ENCODE measurements at regions not wholly inside any gene's neighbourhood (a gene's known extent, or its start where the extent isn't known, plus 50 kb on each side); places are given as distances from the start of the nearest gene placed in this dataset.

DNA sequence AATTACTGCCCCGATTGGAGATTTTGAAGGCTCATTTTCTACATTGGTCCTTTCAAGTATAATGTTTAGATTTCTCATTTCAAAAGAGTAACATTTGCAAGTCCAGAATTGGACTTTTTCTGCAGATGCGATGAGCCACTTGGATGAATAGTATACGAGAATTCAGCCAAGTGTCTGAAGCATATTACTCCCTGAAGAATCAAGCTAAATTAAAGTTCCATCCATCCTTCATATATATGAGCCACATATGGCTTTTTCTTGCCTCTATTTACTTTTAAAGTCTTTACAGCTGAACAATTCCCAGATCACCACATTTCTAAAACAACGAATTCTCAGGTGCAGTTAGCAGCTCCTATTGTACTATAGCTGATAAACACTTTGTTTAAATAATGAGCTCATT lies 288.7 kb downstream of the CEMIP2 start:
- TF ChIP-seq, protein P1, sequence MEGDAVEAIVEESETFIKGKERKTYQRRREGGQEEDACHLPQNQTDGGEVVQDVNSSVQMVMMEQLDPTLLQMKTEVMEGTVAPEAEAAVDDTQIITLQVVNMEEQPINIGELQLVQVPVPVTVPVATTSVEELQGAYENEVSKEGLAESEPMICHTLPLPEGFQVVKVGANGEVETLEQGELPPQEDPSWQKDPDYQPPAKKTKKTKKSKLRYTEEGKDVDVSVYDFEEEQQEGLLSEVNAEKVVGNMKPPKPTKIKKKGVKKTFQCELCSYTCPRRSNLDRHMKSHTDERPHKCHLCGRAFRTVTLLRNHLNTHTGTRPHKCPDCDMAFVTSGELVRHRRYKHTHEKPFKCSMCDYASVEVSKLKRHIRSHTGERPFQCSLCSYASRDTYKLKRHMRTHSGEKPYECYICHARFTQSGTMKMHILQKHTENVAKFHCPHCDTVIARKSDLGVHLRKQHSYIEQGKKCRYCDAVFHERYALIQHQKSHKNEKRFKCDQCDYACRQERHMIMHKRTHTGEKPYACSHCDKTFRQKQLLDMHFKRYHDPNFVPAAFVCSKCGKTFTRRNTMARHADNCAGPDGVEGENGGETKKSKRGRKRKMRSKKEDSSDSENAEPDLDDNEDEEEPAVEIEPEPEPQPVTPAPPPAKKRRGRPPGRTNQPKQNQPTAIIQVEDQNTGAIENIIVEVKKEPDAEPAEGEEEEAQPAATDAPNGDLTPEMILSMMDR (IDR thresholded peaks at IDR 0.05; ENCODE audit: extremely low read depth, insufficient read depth, missing control alignments) = no peak
- no peak for DNase-seq (ENCODE audit: low spot score)
- in situ Hi-C loops (cut with MboI; ENCODE audit: low pct_unique_long_range_greater_than_20kb, low sequenced_read_pairs, unreplicated experiment) = no loop called here

DNA sequence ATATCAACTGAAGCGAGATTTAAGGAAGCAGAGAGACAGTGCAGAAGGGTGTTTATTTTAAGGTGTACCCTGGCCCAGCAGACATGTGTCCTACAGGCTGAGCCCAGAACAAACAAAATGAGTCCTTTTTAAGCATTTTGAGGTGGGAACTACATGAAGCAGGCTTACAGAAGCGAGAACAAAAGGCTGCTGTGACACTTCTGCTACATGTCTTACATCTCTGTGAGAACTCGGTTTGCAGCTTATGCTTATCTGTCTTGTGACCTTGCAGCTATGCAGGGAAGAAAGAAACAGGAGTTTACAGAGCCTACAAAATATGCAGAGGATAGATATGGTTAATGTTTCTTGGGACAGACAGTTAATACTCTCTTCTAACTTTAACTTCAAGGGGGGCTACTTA lies 295.9 kb downstream of the CEMIP2 start:
- in situ Hi-C loops (cut with MboI; ENCODE audit: low pct_unique_long_range_greater_than_20kb, low sequenced_read_pairs, unreplicated experiment) = no loop called here
- TF ChIP-seq, protein P1 (IDR thresholded peaks at IDR 0.05; ENCODE audit: extremely low read depth, insufficient read depth, missing control alignments) = no peak
- no peak for DNase-seq (ENCODE audit: low spot score)

DNA sequence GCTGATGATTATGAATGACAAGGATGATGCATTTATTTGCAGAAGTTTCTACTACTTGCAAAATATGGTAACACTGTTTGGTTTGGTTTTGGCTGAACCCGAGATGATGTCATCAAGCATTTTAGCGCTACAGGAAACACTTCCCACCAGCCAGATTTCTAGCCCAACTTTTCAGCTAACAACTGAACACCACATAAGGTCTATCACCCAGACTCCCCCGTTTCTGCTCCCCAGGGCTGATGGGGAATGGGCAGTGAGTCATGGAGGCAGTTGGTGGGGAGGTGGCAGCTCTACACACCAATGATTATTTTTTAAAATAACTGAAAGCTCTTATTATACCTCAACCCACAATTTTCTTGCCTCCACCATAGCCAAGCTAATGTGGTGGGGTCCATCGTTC lies 302.9 kb downstream of the CEMIP2 start:
- no peak for DNase-seq (ENCODE audit: low spot score)
- in situ Hi-C loops (cut with MboI; ENCODE audit: low pct_unique_long_range_greater_than_20kb, low sequenced_read_pairs, unreplicated experiment) = no loop called here
- TF ChIP-seq, protein P1 (IDR thresholded peaks at IDR 0.05; ENCODE audit: extremely low read depth, insufficient read depth, missing control alignments) = no peak

DNA sequence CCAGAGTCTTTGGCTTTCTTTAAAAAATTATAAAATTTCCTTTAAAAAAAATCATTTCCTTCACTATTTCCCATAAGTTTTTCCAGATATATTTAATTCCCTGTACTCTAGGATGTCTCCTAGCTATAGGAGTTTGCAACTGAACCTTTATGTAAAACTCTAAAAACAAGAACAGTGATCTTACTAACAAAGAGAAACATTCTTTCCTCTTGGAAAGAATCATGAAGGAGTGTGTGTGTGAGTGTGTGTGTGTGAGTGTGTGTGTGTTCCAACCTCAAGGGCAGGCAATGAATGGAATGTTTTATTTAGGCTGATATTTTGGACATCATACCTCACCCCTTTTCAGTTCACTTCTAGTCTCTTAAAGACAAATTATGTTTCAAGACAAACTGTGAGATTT lies 309.2 kb downstream of the CEMIP2 start:
- in situ Hi-C loops (cut with MboI; ENCODE audit: low pct_unique_long_range_greater_than_20kb, low sequenced_read_pairs, unreplicated experiment) = no loop called here
- TF ChIP-seq, protein P1 (IDR thresholded peaks at IDR 0.05; ENCODE audit: extremely low read depth, insufficient read depth, missing control alignments) = no peak
- DNase-seq (ENCODE audit: low spot score) = no peak

DNA sequence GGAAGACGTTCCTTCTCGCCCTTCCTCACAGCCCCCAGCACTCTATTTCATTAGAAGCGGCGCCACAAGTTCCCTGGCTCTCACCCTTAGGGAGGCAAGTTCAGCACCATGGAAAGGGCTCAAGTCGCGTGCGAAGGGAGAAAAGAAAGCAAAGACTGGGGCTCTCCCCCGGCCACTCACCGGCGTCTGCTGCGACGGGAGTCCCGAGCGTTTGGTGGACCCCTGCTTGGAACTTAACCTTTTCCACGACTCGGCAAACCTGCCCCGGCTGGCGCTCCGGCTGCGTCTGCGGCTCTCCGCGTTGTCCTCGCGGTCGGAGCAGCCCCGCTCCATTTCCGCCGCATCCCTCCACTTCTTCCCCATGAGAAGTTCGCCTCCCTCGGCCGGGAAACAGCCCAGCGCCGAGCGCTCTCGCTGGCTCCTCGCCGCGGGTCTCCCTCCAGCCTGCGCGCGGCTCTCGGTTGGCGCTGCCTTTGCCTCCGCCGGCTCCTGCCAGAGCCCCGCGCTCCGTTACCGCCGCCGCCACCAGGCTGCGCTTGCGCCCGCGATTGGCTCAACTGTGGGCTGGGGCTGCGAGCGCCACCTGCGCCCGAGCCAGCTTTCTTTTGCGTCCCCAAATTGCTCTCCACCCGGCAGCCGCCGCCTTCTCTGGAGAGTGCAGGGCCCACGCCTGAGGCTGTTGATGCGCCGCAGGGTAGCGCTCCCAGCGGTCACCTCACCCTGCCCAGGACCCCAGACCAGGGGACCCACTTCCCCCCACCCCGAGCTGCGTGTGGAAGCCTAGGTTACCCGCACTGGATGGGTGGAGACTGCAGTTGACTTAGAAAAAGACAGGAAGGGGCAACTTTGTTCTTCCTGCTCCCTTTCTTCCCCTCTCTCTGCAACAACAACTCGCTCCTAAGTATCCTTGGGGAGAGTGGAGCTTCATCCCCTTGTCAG lies 321.6 kb downstream of the CEMIP2 start:
- in situ Hi-C loops (cut with MboI; ENCODE audit: low pct_unique_long_range_greater_than_20kb, low sequenced_read_pairs, unreplicated experiment) = no loop called here
- TF ChIP-seq, protein P1 (IDR thresholded peaks at IDR 0.05; ENCODE audit: extremely low read depth, insufficient read depth, missing control alignments) = no peak
- DNase-seq (ENCODE audit: low spot score) = peak; percentile 68

DNA sequence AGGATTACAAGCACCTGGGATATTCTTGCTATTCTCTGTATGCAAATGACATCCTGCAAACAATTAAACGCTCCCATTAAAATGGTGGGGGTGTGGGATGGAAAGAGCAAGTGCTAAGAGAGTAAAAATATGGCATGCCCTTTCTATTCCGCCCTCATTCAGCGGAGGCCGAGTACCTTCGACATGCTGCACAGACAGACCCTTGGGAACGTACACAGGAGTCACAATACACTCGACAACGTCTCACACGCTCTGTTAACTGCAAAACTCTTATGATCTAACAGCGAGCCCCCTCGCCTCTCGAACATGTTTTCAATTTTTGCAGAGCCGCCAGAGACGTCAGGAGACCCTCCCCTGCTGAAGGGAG lies 322.2 kb downstream of the CEMIP2 start:
- DNase-seq (ENCODE audit: low spot score) = no peak
- in situ Hi-C loops (cut with MboI; ENCODE audit: low pct_unique_long_range_greater_than_20kb, low sequenced_read_pairs, unreplicated experiment) = no loop called here
- TF ChIP-seq, protein P1 (IDR thresholded peaks at IDR 0.05; ENCODE audit: extremely low read depth, insufficient read depth, missing control alignments) = no peak

Data from GM13977 (cell line).